Lung (tissue), 11 donors: ENCODE measurements at regions not wholly inside any gene's neighbourhood (a gene's known extent, or its start where the extent isn't known, plus 50 kb on each side); places are given as distances from the start of the nearest gene placed in this dataset.

Source experiments
- ATAC-seq: fragments of 200-7000 bp; cut with Tn5 transposase; one replicate; pipeline ENCODE4 v1.9.1; 2020; ENCODE audit warnings: moderate number of reproducible peaks; ENCODE audit not compliant: insufficient read depth, low FRiP score
- DNase-seq, 3 donors: peaks; one replicate each; pipeline ENCODE4 v3.0.0-alpha.2; 2013 to 2017
- H3K27ac ChIP-seq, 2 donors: one replicate each; pipeline ENCODE4 v1.5.1; 2013; ENCODE audit warnings: mild to moderate bottlenecking in 2 of 2, moderate library complexity in 2 of 2, control low read depth in 1 of 2, inconsistent platforms in 1 of 2, low read depth in 1 of 2, low read length in 1 of 2
- H3K27me3 ChIP-seq, 3 donors: one replicate each; pipeline ENCODE4 v1.5.1; 2013; ENCODE audit warnings: low read length in 2 of 3; ENCODE audit not compliant: control insufficient read depth in 3 of 3, insufficient read depth in 3 of 3
- H3K36me3 ChIP-seq, 4 donors: one replicate each; pipeline ENCODE4 v1.5.1; 2013; ENCODE audit warnings: low read length in 4 of 4, mild to moderate bottlenecking in 1 of 4, moderate library complexity in 1 of 4; ENCODE audit not compliant: control insufficient read depth in 4 of 4, insufficient read depth in 4 of 4
- H3K4me1 ChIP-seq, 5 donors: one replicate each; pipeline ENCODE4 v1.5.1; 2013; ENCODE audit warnings: low read length in 5 of 5, mild to moderate bottlenecking in 2 of 5, moderate library complexity in 1 of 5; ENCODE audit not compliant: control insufficient read depth in 5 of 5, insufficient read depth in 5 of 5
- H3K4me3 ChIP-seq: one replicate; pipeline ENCODE4 v1.5.1; 2013; ENCODE audit warnings: mild to moderate bottlenecking, control low read depth, moderate library complexity
- H3K9ac ChIP-seq, 2 donors: one replicate each; pipeline ENCODE4 v1.5.1; 2013; ENCODE audit warnings: low read length in 2 of 2, control low read depth in 1 of 2; ENCODE audit not compliant: insufficient read depth in 1 of 2
- H3K9me3 ChIP-seq, 4 donors: one replicate each; pipeline ENCODE4 v1.5.1; 2013; ENCODE audit warnings: low read length in 3 of 4, mild to moderate bottlenecking in 1 of 4, moderate library complexity in 1 of 4; ENCODE audit not compliant: control insufficient read depth in 4 of 4, insufficient read depth in 3 of 4
- CTCF ChIP-seq: IDR thresholded peaks from 2 replicates; pipeline ENCODE4 v1.5.1; 2012; ENCODE audit warnings: mild to moderate bottlenecking; ENCODE audit errors: control extremely low read depth, extremely low read depth
- WGBS, 2 donors: extraction: QIAGEN DNeasy Blood & Tissue Kit; methylation state at CpG; one replicate each; pipeline ENCODE4 v1.1.7; 2013; 5-methylcytosine and 5-hydroxymethylcytosine counted together
- donor health status: control.
- donor health status: control.
- donor health status: Bipolar disorder and iron deficiency.
- donor health status: healthy.
- donor health status: DM: yes; HTN: yes; CAD: no.

GRCh38 chr2:155033652-155034051 is 335.2 kb downstream of the KCNJ3 start:
- no peak overlapping the region for H3K9ac ChIP-seq
- H3K4me3 ChIP-seq = no peak overlapping the region
- no peaks in the 10 kb centered on the region for H3K36me3 ChIP-seq
- ATAC-seq (no peak), DNase-seq (no peak)
- H3K27me3 ChIP-seq = no peaks in the 10 kb centered on the region
- H3K9me3 ChIP-seq = no peaks in the 10 kb centered on the region
- H3K27ac ChIP-seq = no peak overlapping the region
- no peaks in the 10 kb centered on the region for H3K4me1 ChIP-seq
- TF ChIP-seq CTCF = no peak

GRCh38 chr2:155030296-155030695 is 331.8 kb downstream of the KCNJ3 start:
- Histone ChIP-seq H3K4me1 (no peaks in the 10 kb centered on the region), H3K4me3 (no peak overlapping the region), H3K27ac (no peak overlapping the region), H3K9me3 (no peaks in the 10 kb centered on the region), H3K27me3 (no peaks in the 10 kb centered on the region), H3K9ac (no peak overlapping the region), H3K36me3 (no peaks in the 10 kb centered on the region)
- DNase-seq (no peak), ATAC-seq (no peak)
- no peak for TF ChIP-seq CTCF

- 80 to 88% methylated on average over 1 of the region's 1 CpG for WGBS, 2 donors
- DNase-seq = no peak
- no peak for ATAC-seq
- Histone ChIP-seq H3K9me3 (no peaks in the 10 kb centered on the region), H3K4me1 (no peaks in the 10 kb centered on the region), H3K36me3 (no peaks in the 10 kb centered on the region), H3K27me3 (no peaks in the 10 kb centered on the region), H3K9ac (no peak overlapping the region), H3K4me3 (no peak overlapping the region), H3K27ac (no peak overlapping the region)
- TF ChIP-seq CTCF = no peak
Measured at GRCh38 chr2:155026651-155027174, 328.2 kb downstream of the KCNJ3 start.

GRCh38 chr2:155023674-155024073 is 325.2 kb downstream of the KCNJ3 start:
- no peak overlapping the region for H3K27ac ChIP-seq
- WGBS, 2 donors = 57 to 77% methylated on average over 1 of the region's 1 CpG
- no peaks in the 10 kb centered on the region for H3K36me3 ChIP-seq
- no peak for TF ChIP-seq CTCF
- H3K9me3 ChIP-seq = no peaks in the 10 kb centered on the region
- H3K27me3 ChIP-seq = no peaks in the 10 kb centered on the region
- DNase-seq (no peak), ATAC-seq (no peak)
- H3K4me3 ChIP-seq = no peak overlapping the region
- no peaks in the 10 kb centered on the region for H3K4me1 ChIP-seq
- H3K9ac ChIP-seq = no peak overlapping the region
